GM19023 (cell line): ENCODE measurements at regions not wholly inside any gene's neighbourhood (a gene's known extent, or its start where the extent isn't known, plus 50 kb on each side); places are given as distances from the start of the nearest gene placed in this dataset.

Experiments used
- ATAC-seq: cut with Tn5 transposase; IDR thresholded peaks from one replicate; pipeline ENCODE4 v1.9.1; 2021; ENCODE audit warnings: mild to moderate bottlenecking, moderate library complexity; ENCODE audit not compliant: unreplicated experiment

DNA sequence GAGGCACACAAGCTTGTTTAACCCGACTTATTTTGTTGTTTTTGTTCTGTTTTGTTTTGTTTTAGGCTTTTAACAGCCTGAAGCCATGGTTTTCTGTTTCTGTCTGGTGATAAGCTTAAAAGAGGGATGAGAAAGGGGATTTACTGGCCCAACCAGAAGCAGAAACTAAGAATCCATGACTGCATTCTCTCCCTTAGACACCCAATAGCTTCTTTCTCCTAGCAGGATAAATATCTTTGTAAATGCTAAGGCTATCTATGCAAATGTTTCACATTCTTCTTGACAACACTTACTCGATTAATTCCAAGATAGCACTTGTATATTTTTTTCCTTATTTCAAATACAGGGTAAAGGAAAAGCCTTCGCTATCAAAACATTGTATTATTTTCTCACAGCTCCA, 53.7 kb upstream of the SMAD1 start:
- ATAC-seq, result no peak

DNA sequence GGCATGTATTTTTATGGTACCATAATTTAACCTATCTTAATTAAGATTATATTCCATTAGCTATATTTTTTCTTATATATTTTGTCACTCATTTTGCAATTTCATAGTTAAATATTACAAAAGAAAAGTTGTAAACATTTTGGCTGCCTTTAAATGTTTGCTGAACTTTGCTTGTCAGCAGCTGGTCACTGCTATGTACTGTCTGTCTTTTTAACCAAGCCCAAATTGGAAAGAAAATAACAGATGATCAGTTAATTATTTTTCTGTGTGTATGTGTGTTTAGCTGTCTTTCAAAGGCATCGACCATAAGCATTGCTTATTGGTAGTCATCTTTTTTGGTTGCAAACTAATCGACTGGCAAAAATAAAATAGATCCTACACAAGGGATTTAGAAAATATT, 54.4 kb upstream of the SMAD1 start:
- ATAC-seq, result no peak

DNA sequence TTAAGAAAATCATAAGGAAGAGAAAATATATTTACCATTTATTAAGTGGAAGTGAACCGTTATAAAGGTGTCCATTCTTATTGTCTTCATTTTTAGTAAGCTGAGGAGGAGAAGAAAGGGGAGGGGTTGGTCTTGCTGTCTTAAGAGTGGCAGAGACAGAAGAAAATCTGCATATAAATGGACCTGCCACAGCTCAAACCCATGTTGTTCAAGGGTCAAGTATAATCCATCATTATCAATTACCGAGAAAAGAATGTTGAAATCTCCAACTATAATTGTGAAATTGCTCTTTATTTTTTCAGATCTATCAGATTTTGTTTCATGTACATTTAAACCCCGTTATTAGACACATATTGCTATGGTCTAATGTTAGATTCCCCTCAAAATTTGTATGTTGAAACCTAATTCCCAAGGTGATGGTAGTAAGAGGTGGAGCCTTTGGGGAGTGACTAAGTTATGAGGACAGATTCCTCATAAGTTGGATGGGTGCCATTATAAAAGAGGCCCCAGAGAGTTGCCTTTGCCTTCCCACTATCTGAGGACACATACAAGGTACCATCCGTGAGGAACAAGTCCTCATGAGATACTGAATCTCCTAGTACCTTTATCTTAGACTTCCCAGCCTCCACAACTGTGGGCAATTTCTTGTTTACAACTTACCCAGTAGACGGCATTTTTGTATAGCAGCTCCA, 58.5 kb upstream of the SMAD1 start:
- no peak for ATAC-seq

DNA sequence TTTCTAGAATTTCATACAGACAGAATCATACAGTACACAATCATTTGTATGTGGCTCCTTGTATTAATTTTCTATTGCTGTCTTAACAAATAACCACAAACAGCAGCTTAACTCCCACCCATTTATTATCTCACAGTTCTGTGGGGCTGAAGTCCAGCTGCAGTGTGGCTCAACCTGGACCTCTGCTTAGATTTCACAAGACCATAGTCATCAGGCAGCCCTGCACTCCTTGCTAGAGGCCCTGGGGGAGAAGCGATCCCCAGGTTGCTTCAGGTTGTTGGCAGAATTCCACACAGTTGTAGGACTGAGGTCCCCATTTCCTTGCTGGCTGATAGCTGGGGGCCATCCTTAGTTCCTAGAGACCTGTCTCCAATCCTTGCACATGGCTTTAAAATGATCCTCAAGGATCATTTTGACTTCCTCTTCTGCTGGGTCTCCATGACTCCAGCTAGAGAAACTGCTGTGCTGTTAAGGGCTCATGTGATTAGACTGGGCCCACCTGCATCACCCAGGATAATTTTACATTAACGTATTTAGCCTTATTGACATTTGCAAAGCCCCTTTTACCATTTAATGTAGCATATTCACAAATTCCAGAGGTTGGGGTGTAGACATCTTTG, 60.9 kb upstream of the SMAD1 start:
- no peak for ATAC-seq

DNA sequence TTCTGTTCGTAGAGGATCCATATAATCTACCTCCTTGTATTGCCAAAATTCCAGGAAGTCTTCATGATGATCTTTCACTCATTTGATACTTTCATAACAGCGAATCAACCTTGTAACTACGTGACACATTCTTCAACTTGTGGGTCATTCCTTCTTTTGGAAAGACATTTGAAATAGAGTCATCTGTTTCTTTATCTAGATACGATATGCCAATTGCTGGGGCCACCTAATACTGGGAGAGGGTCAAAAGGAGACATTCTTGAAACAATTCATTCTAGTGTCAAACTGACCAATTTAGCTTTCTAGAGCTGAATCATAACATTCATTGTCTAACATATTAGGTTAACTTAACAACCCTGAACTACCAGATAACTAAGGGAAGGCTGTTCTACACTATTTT, 62.9 kb upstream of the SMAD1 start:
- no peak for ATAC-seq

DNA sequence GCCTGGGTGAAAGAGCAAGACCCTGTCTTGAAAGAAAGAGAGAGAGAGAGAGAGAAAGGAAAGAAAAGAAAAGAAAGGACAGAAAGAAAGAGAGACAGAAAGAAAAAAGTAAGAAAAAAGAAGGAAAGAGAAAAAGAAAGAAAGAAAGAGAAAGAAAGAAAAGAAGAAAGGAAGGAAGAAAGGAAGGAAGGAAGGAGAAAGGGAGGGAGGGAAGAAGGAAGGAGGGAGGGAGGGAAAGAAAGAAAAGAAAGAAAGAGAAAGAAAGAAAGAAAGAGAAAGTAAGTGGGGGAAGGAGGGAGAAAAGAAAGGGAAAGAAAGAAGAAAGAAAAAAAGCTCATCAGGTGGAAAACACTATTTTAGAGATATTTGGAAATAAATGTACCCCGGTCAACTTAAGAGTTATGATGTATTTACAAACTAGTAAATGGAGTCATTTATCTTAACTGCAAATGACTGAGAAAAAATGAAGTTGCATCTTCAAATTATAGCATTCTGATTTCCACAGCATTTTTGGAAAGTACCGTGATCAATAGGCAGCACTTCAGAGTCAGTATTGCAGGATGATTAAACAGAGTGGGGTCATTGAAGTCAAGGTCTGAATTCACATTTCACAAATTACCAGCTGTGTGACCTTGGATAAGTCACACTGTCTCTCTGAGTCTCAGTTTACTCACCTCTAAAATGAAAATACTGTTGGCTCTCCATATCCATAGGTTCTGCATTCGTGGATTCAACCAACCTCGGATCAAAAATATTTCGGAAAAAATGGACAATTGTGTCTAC, 64.1 kb upstream of the SMAD1 start:
- ATAC-seq, result no peak

DNA sequence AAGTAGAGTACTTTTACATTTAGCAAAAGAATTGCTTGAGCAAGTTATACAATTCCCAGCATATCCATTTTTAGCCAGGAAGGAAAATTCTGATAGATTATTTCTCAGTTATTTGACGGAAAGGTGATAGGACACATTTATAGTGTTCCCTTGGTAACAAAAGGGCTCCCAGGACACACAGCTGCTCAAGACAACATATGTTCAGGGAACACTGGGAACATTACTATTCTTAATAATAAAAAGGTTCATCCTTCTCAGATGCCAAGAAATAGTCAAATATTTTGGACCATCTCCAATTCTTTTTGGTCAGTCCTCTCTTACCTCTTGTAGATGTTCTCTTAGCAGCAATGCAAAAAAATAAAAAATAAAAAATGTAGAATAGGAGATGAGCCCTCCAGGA, 66.8 kb upstream of the SMAD1 start:
- no peak for ATAC-seq

DNA sequence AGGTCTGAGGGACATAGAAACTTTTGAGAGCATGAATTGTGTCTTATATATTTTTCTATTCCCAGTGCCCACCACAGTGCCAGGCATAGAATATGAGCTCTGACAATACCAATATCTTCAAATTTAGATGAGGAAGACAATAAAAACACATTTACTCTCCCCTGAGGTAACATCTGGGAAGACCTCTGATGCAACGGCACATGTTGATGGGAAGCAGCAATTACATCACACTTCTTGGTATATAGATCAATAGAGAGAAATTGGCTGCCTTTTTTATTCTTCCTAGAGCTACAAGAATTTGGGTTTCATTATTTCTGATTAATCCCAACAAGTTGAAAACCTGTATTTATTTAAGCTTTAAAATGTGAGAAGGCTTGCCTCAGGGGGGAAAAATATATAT, 67.4 kb upstream of the SMAD1 start:
- no peak for ATAC-seq

DNA sequence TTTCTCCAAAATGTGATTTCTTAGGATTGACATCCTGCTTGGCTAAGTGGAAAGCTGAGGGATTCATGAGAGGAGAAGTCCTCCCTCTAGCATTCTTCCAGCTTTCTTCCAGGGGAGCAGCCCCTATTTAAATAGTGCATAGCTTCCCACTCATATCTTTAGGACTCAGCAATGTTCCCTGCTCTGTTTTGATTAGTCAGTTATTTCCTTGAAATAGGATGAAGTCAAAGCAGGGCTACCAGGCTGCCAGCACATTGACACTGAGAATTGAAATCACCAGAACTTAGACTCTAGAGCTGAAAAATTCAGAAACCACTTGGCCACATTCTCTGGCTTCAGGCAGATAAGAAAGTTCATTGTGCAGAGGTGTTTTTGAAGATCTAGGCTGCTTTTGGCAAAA, 74.7 kb upstream of the SMAD1 start:
- no peak for ATAC-seq

DNA sequence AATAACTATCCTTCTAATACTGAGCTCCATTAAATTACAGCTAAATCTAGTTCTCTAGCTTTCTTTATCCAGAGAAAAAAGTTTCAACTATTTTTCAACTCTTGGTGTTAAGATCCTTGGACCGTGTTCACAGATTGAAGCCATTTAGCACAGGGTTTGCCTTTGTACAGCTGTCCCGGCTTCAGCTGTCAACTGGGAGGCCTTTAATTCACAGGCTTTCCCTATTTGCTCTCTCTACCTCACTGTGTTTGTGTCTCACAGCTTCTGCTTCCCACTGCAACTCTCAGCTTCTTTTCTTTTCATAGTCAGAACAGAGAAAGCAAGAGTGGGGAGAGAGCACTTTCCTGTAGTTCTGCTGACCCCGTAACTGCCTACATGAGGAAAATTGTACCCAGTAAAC, 76.9 kb upstream of the SMAD1 start:
- ATAC-seq, result no peak

DNA sequence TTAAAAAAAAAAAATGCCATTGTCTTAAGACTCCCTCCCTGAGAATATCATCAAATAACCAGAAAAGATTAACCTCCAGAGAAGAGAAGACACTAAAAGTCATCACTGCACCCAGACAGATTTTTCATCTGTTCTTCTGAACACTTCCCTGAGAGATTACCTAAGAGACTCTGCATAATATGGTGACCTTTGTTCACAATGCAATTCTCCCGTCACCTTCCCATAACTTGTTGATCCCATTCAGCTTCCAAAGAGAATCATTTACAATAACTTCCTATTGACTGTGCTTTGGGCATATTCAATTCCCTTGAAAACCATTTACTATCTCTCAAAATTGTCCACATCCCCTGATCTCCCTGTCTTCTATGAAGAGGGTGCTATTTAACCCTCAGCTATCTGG, 85.1 kb upstream of the SMAD1 start:
- ATAC-seq, result no peak

DNA sequence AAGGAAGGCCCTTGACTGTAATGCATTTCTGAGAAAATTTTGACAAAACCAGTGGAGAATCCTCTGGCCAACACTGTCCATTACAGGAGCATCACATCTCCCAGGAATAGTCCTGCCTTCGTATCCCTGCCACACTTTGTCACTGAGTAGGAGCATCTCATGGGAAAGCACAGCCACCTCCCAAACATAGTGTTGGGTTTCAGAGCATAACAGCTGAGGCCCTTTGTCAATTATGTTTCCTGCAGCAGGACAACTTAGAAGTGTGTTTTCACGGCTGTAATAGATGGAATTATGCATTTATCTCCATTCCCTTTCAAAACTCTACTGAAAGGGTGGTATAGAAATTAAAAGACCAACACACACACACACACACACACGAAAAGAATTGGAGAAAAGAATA, 91.1 kb upstream of the SMAD1 start:
- ATAC-seq, result no peak

DNA sequence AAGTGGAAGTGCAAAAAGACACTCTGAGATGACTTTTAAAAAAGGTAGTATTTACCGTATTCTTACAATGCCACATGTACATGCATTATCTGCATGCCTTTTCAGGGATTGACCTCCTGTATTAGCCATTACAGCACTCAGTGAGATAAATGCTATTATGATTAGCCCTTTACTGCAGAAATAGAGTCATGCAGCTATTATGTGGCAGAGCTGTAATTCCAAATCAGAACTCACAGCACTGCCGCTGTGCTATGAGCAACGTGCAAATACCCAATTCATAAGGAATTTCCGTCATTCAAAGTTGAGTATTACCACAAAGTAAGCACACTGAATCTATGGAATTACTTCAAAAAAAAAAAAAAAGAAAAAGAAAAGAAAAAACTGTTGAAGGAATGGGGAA, 92.1 kb upstream of the SMAD1 start:
- ATAC-seq, result no peak

DNA sequence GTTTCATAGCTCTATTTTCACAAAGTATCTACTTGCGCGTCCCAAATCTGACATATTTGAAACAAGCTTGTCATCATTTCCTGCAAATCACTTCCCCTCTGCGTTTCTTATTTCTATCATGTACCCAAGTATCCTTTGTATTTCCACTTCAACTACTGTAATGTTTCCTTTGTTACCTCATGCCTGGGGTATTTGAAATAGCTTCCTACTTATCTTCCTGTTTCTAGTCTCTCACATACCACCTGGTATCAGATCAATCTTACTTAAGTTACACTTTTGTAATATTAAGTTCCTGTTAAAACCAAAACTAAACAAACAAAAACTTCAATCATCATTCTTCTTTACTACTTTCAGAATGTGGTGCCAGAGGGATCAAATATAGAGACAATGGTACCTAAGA, 93.6 kb upstream of the SMAD1 start:
- no peak for ATAC-seq

DNA sequence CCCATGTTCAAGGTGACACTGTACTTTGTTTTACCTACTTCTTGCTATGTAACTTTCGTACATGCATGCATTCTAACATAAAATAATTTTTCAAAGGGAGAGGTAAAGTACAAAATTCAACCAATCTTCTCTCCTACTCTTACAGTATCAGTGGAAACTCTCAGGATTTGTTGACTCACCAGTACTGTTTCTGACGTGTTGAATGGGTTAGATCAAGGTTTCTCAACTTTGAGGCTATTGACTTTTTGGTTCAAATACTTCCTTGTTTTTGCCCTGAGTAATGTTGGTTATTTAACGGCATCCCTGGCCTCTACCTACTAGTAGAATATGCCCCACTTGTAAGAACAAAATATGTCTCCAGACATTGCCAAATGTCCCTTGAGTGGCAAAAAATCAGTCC, 94.6 kb upstream of the SMAD1 start:
- ATAC-seq, result no peak

DNA sequence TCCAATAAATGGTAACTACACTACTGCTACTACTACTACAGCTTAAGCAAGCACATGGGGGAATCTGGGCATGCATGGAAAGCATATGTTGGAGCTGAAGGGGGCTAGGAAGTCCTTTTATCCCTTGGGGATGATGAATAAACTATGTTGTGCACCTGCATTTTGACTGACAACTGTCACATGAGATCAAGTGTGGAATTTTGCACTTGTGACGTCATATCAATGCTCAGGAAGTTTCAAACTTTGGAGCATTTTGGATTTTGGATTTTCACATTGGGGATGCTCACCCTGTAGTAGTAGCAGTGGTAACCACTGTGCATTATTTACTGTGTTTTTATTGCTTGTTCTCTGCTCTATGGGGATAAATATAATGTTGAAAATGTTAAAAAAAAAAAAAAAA, 100.5 kb upstream of the SMAD1 start:
- ATAC-seq, result no peak

DNA sequence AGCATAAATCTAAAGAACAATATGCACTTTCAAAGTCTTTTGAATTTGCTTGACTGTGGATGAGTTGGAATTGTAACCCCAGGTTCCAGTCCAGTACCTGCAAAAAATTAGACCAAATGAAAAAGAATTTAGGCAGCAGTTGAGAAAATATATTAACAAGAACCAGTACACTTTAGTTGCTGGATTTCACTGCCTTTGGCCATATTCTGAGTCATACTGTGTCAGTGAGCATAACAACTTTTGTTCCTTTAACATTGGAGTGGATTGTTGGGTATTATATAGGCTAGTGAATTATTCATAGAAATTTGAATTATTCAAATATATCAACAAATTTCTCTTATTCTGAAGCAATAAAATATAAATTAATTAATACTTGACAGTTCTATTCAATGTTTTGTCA, 101.5 kb upstream of the SMAD1 start:
- no peak for ATAC-seq

DNA sequence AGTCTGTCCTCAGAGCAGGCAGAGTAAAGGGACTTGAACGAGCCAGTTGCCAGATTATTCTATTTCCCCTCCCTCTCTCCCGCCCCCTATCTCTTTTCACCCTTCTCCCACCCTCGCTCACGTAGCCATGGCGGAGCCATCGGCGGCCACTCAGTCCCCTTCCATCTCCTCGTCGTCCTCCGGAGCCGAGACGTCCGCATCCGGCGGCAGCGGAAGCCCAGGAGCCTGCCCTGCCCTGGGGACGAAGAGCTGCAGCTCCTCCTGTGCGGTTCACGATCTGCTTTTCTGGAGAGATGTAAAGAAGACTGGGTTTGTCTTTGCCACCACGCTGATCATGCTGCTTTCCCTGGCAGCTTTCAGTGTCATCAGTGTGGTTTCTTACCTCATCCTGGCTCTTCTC, 106.2 kb upstream of the SMAD1 start:
- no peak for ATAC-seq

DNA sequence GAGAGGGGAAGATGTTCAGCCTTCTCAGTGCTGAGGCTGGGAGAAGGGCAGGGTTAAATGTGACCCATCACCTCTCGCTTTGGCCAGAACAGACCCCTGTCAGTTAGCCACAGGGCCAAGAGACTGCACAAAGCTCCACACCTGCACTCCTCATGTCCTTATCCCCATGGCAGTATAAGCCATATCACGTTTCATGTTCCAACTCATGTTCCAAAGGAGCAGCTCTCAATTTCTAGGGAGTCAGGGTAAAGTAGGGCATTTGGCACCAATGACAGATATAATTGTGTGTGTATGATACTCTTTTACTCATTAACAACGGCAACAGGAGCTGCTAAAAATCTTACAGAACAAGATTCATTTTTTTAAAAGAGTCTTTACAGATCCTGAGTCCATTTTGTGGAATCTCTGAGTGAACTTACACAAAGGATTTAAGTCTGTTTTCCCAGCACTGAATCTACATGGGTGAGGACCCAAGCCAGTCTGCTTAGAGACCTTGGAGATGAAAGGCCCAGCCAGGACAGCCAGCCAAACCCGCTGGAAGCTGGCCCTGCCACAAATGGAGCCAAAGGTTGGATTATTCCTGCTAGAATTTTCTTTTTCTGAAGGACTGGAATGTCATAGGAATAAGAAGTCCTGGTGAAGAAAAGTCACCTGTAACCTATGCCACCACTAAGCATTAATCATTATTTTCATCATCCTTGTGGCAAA, 129.1 kb upstream of the SMAD1 start:
- ATAC-seq, result no peak

DNA sequence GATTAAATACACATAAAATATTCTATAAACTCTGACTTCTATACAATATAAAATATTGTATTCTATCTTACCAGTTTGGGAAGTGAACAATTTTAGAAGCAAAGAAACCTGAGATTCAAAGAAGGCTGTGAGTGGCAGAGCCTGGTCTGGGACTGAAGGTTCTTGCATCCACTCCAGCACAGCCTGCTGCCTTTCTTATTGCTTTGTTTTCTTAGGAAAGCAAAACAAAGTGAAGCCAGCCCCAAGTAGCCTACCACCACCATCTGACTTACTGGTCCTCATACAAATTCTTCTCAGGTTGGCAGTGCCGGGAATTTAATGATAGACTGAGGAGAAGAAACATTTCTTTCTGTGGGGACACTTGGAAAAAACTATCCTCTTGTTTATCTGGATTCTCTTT, 129.7 kb upstream of the SMAD1 start:
- no peak for ATAC-seq

DNA sequence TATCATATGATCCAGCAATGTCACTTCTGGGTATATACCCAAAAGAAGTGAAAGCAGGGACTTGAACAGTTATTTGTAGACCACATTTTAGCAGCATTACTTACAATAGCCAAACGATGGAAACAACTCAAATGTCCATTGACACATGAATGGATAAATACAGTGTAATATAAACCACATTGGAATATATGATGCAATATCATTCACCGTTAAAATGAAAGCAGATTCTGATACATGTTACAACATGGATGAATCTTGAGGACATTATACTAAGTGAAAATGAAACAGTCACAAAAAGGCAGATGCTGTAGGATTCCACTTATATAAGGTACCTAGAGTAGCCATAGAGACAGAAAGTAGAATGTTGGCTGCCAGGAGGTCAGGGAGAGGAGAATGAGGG, 130.5 kb upstream of the SMAD1 start:
- ATAC-seq, result no peak

DNA sequence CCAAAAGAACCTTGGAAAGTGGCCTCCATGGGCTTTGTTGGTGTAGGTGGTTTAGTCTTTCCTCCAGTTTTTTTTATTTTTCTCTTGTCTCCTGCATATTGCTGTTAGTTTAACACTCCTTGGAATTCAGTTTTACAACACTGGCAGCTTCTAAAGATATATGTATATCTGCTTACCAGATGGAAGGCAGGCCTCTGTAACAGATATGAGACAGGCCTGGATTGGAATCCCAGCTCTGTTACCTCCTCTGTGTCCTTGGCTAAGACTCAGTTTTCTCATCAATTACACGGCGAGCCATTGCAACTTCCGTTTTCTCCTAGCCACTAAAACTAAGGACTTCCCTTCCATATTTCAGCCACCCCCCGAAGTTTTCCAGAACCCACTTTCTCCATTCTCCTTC, 133.4 kb upstream of the SMAD1 start:
- no peak for ATAC-seq
